GM12891 (cell line): ENCODE measurements at regions not wholly inside any gene's neighbourhood (a gene's known extent, or its start where the extent isn't known, plus 50 kb on each side); places are given as distances from the start of the nearest gene placed in this dataset.

Experiments
- PAX5 ChIP-seq: IDR thresholded peaks from 2 replicates; pipeline ENCODE4 v1.6.1; 2011; ENCODE audit warnings: low read length, moderate library complexity, mild to moderate bottlenecking; ENCODE audit not compliant: insufficient read depth, severe bottlenecking
- POLR2A ChIP-seq: IDR thresholded peaks from 2 replicates; pipeline ENCODE4 v1.6.1; 2011; ENCODE audit warnings: low read depth, low read length, control low read depth
- POLR2AphosphoS5 ChIP-seq: IDR thresholded peaks from 2 replicates; pipeline ENCODE4 v1.6.1; 2011; ENCODE audit warnings: low read depth, low read length, control low read depth
- POU2F2 ChIP-seq: IDR thresholded peaks from 2 replicates; pipeline ENCODE4 v1.6.1; 2011; ENCODE audit warnings: low read depth, mild to moderate bottlenecking, control low read depth, low read length, moderate library complexity
- SPI1 ChIP-seq: IDR thresholded peaks from 2 replicates; pipeline ENCODE4 v1.6.1; 2011; ENCODE audit warnings: low read depth, low read length, control low read depth
- TAF1 ChIP-seq: IDR thresholded peaks from 2 replicates; pipeline ENCODE4 v1.6.1; 2011; ENCODE audit warnings: low read depth, low read length, control low read depth

- TF ChIP-seq POU2F2: no peak
- TF ChIP-seq POLR2A: no peak
- no peak for TF ChIP-seq SPI1
- TF ChIP-seq PAX5: no peak
- no peak for TF ChIP-seq TAF1
- no peak for TF ChIP-seq POLR2AphosphoS5
Observed at GRCh38 chr4:35506161-35506560, 738.2 kb downstream of the ARAP2 start.
